VCaP (cell line): ENCODE measurements at regions not wholly inside any gene's neighbourhood (a gene's known extent, or its start where the extent isn't known, plus 50 kb on each side); places are given as distances from the start of the nearest gene placed in this dataset.

Source experiments
- H3K27ac ChIP-seq: fragments of 450-650 bp; 2 replicates; pipeline ENCODE4 v1.5.1; 2017
- TF ChIP-seq, protein P1 (sequence below): fragments of 450-650 bp; conservative IDR thresholded peaks from 2 replicates; pipeline ENCODE4 v1.5.1; 2017; ENCODE audit warnings: mild to moderate bottlenecking, moderate library complexity

DNA sequence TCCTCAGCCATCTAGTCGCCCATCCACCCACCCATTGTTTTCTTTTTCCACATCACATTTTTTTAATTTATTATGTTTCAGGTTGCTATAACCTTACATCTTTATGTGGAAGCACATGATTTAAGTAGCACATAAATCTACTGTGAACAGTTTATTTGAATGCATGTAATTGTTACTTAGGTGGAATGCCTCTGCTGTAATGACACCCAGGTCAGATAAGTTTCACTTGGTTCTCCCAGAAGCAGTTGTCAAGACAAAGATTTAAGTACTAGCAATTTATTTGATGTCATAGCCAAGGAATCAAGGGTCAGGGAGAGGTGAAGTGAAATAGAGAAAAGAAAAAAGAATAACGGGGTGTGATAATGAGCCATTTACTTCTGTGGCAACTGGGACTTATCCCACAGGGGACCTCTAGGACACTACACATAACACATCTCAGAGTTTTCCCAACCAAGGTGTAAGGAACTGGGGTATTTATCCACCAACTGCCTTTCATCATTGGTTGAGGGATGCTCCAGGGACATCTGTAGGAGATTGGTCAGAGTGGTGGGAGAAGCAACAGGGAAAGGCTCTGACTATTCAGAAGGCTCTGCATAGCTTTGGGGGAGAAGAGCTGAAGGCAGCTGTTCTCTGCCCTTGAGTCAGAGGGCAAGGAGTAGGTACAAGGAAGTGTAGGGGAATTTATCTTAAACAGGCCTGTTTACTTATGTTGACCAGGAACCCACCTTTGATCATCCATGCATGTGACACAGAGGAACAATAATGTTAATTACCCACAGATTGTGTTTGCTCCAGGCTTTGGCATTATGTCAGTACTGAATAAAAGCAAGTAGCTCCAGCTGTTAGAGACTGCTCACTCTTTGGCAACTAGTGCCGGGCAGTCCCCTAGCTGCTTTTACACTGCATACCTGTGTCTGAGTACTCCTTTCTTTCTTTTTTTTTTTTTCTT is 94.8 kb downstream of the CD200R1L start:
- no peak overlapping the region for H3K27ac ChIP-seq
- TF ChIP-seq, protein P1, sequence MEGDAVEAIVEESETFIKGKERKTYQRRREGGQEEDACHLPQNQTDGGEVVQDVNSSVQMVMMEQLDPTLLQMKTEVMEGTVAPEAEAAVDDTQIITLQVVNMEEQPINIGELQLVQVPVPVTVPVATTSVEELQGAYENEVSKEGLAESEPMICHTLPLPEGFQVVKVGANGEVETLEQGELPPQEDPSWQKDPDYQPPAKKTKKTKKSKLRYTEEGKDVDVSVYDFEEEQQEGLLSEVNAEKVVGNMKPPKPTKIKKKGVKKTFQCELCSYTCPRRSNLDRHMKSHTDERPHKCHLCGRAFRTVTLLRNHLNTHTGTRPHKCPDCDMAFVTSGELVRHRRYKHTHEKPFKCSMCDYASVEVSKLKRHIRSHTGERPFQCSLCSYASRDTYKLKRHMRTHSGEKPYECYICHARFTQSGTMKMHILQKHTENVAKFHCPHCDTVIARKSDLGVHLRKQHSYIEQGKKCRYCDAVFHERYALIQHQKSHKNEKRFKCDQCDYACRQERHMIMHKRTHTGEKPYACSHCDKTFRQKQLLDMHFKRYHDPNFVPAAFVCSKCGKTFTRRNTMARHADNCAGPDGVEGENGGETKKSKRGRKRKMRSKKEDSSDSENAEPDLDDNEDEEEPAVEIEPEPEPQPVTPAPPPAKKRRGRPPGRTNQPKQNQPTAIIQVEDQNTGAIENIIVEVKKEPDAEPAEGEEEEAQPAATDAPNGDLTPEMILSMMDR = no peak

DNA sequence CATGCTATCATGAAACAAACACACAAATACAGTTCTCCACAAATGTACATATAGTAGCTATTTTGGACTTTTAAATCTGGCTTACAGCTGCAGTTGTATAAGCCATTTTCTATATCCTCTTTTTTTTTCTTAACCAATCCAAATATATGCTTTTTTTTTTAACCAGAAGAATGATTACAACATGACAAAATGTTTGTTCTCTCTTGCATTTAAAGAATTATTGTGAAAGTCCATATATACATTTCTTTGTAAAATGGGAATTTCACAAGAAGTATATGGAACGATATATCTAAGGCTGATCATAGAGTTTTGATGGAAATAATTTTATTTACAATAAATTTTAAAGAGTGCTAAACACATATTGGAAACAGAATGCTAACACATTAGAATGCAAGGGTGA is 95.6 kb downstream of the CD200R1L start:
- TF ChIP-seq, protein P1 = no peak
- no peak overlapping the region for H3K27ac ChIP-seq

DNA sequence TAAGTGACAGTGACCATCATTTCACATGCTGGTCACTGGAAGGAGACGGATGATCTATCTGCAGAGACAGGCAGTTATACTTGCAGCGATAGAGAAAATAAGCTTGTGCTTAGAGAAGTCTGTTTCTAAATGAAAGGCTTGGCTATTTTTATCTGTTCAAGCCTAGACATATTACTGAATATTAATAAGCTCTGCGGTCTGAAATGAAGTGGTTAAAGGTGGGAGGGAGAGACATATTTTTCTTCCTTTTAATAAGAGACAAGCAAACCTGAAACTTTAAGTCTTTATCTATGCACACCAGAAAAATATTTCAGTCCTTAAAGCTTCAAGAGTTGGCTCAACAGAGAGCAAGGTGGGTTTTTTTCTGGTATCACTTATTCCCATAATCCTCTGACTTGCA is 99.0 kb downstream of the CD200R1L start:
- TF ChIP-seq, protein P1 = no peak
- H3K27ac ChIP-seq = no peak overlapping the region

DNA sequence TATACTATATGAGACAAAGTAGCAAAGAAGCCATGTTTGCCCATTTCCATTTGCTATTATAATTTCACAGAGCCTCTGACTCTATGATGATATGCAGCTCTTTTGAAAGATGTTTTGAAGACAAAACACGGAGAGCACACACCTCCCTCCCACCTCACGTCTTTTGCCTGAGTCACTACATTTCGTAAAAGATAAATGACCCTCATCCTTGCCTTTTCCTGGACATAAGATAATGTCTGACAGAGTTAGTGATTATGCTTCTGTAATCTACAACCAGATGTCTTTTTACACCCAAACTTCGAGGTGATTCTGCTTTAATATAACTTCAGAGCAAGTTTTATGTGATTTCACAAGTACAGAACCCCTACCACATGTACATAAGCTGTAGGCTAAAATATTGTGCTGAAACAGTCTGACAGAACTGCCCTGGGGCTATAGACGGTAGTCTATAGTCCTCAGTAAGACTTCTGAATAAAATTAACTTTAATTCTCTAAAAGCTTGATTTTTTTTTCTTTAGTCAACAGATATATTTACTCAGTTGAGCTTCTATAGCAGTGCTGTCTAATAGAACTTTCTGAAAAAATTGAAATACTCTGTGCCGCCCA is 99.9 kb downstream of the CD200R1L start:
- TF ChIP-seq, protein P1 = no peak
- no peak overlapping the region for H3K27ac ChIP-seq

DNA sequence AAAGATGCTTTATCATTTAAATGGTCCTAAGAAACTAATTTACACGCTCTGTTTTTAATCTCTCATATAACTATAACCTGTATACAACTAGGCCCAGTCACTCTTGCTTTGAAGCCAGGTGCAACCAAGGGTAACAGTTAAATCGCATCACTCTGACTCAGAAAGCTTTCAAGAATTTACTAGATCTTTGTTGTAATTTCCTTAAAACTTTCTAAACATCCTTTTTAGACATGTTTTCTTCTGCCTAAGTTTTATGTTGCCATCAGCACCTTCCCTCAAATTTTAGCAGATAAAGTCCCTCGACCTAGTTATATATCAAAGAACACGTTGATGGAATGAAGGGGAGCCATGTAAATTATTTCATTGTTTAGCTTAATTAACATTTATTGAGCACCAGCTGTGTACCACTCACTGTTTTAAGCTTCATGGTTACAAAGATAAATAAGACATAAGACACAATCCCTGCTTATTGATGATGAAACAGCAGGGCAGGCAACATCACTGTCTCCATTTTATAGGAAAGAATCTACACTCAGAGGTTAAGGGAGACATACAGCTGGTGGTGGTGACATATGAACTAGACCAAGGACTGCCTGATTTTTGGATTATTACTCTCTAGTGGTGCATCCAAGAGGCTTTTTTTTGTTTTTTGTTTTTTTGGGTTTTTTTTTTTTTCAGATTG is 101.0 kb downstream of the CD200R1L start:
- no peak overlapping the region for H3K27ac ChIP-seq

DNA sequence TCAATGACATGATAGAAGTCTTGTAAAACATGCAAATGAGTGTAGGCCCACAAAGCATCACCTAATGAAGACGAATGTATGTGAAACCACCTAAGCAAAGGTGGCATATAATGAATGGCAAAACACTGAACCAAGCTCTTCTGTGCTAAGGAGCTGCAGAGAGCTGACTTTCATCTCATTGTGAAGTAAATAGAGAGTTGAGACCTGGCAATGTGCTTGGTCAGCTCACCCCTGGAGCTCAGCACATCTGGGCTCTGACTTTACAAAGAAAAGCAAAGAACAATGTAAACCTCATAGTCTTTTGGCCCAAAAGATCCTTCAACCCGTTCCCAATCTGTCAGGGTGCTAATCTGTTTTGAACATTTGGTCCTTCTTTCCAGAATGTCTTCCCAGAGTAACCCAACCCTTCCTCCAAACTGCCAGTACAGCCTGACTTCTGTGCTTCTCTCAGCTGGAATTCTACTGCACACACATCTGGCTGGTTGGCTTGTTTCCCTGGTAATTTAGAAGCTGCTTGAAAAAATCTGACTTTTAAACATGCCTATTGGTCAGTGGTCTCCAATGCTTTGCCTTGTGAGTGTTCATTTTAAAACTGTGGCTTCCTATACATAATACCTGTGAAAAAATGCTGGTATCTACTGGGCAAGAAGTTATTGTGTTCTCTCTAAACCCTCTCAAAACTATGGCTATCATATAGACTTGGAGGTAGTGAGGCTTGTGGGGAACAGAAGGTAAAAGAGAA is 101.7 kb downstream of the CD200R1L start:
- H3K27ac ChIP-seq = no peak overlapping the region
- TF ChIP-seq, protein P1 = no peak

More for the DNA sequence above, 101.0 kb downstream of the CD200R1L start:
- TF ChIP-seq, protein P1 = no peak
